ENCODE measurements at regions not wholly inside any gene's neighbourhood (a gene's known extent, or its start where the extent isn't known, plus 50 kb on each side); places are given as distances from the start of the nearest gene placed in this dataset.

DNA sequence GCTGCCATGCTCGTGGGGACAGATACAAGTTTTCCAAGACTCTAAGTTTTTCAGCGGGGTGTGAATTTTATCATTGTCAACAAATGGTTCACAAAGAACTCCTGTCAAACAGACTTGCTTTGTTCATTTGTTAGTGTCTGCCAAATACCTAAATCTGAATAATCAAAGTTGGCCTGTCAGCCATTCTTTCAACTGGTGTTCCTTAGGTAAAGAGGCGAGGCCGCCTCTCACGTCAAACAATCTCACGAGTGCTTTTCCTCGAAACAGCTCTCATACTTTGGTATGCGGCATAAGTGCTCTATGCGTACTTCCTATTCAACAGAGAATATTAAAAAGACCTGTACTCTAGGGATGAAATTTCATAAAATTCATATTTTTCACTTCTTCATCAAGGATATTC, 51.4 kb upstream of the KANK4 start:
- no peaks in the 10 kb centered on the region for H3K36me3 ChIP-seq
- no peak for DNase-seq
- H3K4me3 ChIP-seq: no peak overlapping the region
- H3K9me3 ChIP-seq: no peaks in the 10 kb centered on the region
- peaks cover 3% of the 10 kb centered on the region; the same call in 1 of the 2 replicates for H3K27me3 ChIP-seq

- Histone ChIP-seq H3K4me3 (no peak overlapping the region), H3K27me3 (peaks cover 3% of the 10 kb centered on the region; the same call in 1 of the 2 replicates), H3K36me3 (no peaks in the 10 kb centered on the region), H3K9me3 (no peaks in the 10 kb centered on the region)
- DNase-seq: no peak
Observed at GRCh38 chr1:62371375-62371774, 52.1 kb upstream of the KANK4 start.

GRCh38 chr1:62373221-62373620, 54.0 kb upstream of the KANK4 start:
- H3K27me3 ChIP-seq: peaks cover 2% of the 10 kb centered on the region; the same call in 1 of the 2 replicates
- DNase-seq: no peak
- no peaks in the 10 kb centered on the region for H3K9me3 ChIP-seq
- H3K4me3 ChIP-seq: no peak overlapping the region
- H3K36me3 ChIP-seq: no peaks in the 10 kb centered on the region

GRCh38 chr1:62377043-62377562, 57.9 kb upstream of the KANK4 start:
- H3K27me3 ChIP-seq: no peaks in the 10 kb centered on the region

DNA sequence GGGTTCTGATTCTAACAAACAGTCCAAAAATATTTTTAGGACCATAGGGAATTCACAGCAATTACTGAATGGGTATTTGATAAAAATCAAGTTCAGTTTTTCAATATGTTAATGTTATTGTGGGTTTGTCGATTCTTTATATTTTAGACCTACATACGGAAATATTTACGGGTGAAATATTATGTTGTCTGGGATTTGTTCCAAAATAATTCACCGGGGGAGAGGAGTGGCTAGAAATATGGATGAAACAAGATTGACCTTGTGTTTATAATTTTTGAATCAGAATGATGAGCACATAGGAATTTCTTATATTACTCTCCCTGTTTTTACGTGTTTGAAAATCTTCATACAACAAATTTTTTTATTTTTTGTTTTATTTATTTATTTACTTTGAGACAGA, 56.7 kb upstream of the USP1 start:
- Histone ChIP-seq H3K27me3 (no peaks in the 10 kb centered on the region), H3K9me3 (no peaks in the 10 kb centered on the region), H3K36me3 (no peaks in the 10 kb centered on the region), H3K4me3 (no peak overlapping the region)
- DNase-seq: no peak

More at GRCh38 chr1:62377043-62377562, 57.9 kb upstream of the KANK4 start:
- Histone ChIP-seq H3K36me3 (no peaks in the 10 kb centered on the region), H3K4me3 (no peak overlapping the region), H3K9me3 (no peaks in the 10 kb centered on the region)
- DNase-seq: no peak

DNA sequence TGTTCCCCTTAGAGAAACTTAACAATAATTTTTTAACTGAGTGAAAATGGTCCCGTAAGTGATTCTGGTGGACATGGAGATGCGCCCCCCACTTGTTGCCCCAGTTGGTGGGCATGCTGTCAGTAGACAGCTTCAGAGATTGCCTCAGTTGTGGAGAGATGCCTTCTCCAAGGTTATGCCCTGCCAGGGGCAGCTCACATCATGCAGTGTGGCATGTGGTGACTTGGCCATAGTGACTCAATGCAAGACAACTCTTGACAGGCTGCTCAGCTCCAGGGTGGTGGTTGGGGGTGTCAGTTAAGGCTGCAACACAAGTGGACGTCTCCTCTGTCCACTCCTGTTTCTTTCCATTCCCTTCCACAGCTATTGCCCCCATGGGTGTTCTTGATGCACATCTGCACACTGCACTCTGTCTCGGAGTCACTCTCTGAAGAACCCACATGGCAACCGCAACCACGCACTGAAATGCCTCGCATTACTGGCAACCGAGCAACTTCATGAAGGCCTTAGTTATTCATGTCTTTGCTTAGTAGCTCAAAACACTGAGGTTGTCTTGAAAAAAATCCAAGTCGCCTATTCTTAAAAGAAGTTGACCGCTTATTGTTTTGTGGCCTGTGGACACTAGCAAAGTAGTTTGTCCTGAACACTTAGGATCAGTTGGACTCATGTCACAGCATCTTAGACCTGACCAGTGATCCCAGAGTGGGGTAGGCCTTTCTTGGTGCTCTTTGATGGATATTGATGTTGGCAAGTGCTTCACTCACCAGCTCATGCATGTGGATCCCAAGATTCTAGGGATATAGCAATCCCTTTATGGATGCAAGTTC, 54.8 kb upstream of the USP1 start:
- H3K27me3 ChIP-seq: no peaks in the 10 kb centered on the region
- H3K4me3 ChIP-seq: no peak overlapping the region
- no peaks in the 10 kb centered on the region for H3K9me3 ChIP-seq
- H3K36me3 ChIP-seq: no peaks in the 10 kb centered on the region
- DNase-seq: no peak

GRCh38 chr1:62382658-62382955, 54.2 kb upstream of the USP1 start:
- H3K4me3 ChIP-seq: no peak overlapping the region
- H3K9me3 ChIP-seq: no peaks in the 10 kb centered on the region
- H3K36me3 ChIP-seq: no peaks in the 10 kb centered on the region
- DNase-seq: no peak
- no peaks in the 10 kb centered on the region for H3K27me3 ChIP-seq

DNA sequence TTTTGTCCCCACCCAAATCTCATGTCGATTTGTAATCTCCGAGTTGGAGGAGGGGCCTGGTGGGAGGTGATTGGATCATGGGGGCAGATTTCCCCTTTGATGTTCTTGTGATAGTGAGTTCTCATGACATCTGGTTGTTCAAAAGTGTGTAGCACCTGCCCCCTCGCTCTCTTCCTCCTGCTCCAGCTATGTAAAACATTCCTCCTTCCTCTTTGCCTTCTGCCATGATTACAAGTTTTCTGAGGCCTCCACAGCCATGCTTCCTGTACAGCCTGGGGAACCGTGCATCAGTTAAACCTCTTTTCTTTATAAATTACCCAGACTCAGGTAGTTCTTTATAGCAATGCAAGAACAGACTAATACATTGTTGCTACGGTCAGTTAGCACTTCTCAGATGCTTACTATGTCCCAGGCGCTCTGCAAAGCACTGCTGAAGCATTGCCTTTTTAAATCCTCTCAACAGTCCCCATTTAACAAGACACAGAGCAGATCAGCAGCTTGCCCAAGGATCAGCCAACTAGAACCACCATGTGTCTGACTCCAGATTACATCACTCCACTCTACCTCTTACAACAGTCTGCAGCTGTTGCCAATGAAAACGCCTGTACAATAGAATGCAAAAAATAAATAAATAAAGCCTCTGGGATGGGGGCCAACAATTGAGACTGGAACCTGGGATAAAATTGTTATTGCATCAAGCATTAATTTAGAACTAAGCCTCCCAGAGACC, 52.4 kb upstream of the USP1 start:
- no peaks in the 10 kb centered on the region for H3K9me3 ChIP-seq

DNA sequence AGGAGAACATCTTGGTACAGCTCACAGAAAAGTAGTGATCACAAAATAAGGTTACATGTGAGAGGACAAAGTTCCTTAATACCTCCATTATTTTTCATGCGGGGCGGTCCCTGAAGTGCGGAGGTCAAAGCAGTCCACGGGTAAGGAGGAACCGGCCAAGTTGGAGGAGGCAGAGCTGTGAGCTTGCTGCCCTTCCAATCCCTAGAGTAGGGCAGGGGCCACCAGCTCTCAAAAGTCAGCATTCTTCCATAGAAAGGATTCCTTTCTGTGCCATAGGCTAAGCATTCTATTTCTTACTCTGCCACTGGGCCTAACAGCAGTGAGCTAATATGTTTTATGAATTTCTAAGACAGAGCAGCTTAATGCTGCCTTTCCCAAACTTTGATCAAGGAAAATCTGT, 50.9 kb upstream of the USP1 start:
- Histone ChIP-seq H3K27me3 (no peaks in the 10 kb centered on the region), H3K9me3 (no peaks in the 10 kb centered on the region), H3K4me3 (no peak overlapping the region), H3K36me3 (no peaks in the 10 kb centered on the region)
- no peak for DNase-seq

More for the DNA sequence above, 52.4 kb upstream of the USP1 start:
- DNase-seq: peak; percentile 77
- Histone ChIP-seq H3K27me3 (no peaks in the 10 kb centered on the region), H3K4me3 (no peak overlapping the region), H3K36me3 (no peaks in the 10 kb centered on the region)

- DNase-seq: no peak
- no peaks in the 10 kb centered on the region for H3K36me3 ChIP-seq
- no peaks in the 10 kb centered on the region for H3K27me3 ChIP-seq
- no peak overlapping the region for H3K4me3 ChIP-seq
- H3K9me3 ChIP-seq: no peaks in the 10 kb centered on the region
Observed at GRCh38 chr1:62386351-62387121, 50.3 kb upstream of the USP1 start.

Data from MG63 (cell line).